ENCODE measurements at regions not wholly inside any gene's neighbourhood (a gene's known extent, or its start where the extent isn't known, plus 50 kb on each side); places are given as distances from the start of the nearest gene placed in this dataset.

DNA sequence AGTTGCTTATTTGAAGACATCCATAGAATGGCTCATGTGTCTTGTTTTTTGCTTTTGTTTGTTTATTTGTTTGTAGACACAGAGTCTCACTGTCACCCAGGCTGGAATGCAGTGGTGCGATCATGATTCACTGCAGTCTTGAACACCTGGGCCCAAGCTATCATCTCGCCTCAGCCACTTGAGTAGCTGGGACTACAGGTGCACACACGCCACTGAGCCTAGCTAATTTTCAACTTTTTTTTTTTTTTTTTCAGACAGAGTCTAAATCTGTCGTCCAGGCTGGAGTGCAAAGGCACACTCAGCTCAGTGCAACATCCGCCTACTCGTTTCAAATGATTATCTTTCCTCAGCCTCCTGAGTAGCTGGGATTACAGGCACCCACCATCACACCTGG, 83.3 kb upstream of the KLF6 start:
- H3K9me3 ChIP-seq (replicated peaks; ENCODE audit: control insufficient read depth, insufficient read depth, low read length) = no peaks in the 10 kb centered on the region
- FAIRE-seq (no peak), DNase-seq (ENCODE audit: low read depth, low spot score) (no peak)
- H3K27me3 ChIP-seq (ENCODE audit: control insufficient read depth in 2 of 2, insufficient read depth in 2 of 2, low read length in 2 of 2) = no peaks in the 10 kb centered on the region
- H3K36me3 ChIP-seq (ENCODE audit: control insufficient read depth in 2 of 2, extremely low read depth in 1 of 2, insufficient read depth in 2 of 2, low read length in 2 of 2) = no peaks in the 10 kb centered on the region
- H3K4me1 ChIP-seq (ENCODE audit: control insufficient read depth, extremely low read depth, insufficient read depth, low read length) = no peaks in the 10 kb centered on the region
- H3K9me1 ChIP-seq (replicated peaks; ENCODE audit: control insufficient read depth, extremely low read depth, insufficient read depth, low read length) = no peaks in the 10 kb centered on the region
- no peak overlapping the region for H3K4me3 ChIP-seq (replicated peaks in 1 of 3; ENCODE audit: insufficient read depth in 1 of 3, low read depth in 1 of 3, low read length in 3 of 3)
- H3K4me2 ChIP-seq (ENCODE audit: insufficient read depth, low read length) = no peak overlapping the region
- H4K20me1 ChIP-seq (replicated peaks; ENCODE audit: control insufficient read depth, extremely low read depth, insufficient read depth, low read length) = no peaks in the 10 kb centered on the region
- dilution Hi-C loops (cut with MboI; ENCODE audit: extremely low pct_ligation_motif_present, low sequenced_read_pairs) (no loop called here), intact Hi-C loops (cut with micrococcal nuclease) (no loop called here)
- H3K9ac ChIP-seq (replicated peaks; ENCODE audit: extremely low read depth, insufficient read depth, low read length) = no peak overlapping the region
- no TSS peak for BruUV-seq (replicated peaks)
- no peak overlapping the region for H2AFZ ChIP-seq (ENCODE audit: low read depth, low read length)
- ChIA-PET CTCF (no interaction called here), POLR2A (no interaction called here)
- no peaks in the 10 kb centered on the region for H3K79me2 ChIP-seq (ENCODE audit: control insufficient read depth, insufficient read depth, low read length)
- TF ChIP-seq POLR2A (IDR thresholded peaks at IDR 0.05; ENCODE audit: low read depth, low read length) = no peak
- no peak for TF ChIP-seq JUN (IDR thresholded peaks at IDR 0.05; ENCODE audit: borderline replicate concordance, insufficient read depth, insufficient read length, low read depth)
- TF ChIP-seq MYC (IDR thresholded peaks at IDR 0.05; ENCODE audit: low read depth, low read length) = no peak
- TF ChIP-seq POLR2AphosphoS5 (IDR thresholded peaks at IDR 0.05; ENCODE audit: insufficient read depth, low read depth, low read length) = no peak
- TF ChIP-seq, protein P1, sequence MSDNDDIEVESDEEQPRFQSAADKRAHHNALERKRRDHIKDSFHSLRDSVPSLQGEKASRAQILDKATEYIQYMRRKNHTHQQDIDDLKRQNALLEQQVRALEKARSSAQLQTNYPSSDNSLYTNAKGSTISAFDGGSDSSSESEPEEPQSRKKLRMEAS (IDR thresholded peaks at IDR 0.05; ENCODE audit: insufficient read depth, insufficient read length) = no peak
- TF ChIP-seq, protein P2, sequence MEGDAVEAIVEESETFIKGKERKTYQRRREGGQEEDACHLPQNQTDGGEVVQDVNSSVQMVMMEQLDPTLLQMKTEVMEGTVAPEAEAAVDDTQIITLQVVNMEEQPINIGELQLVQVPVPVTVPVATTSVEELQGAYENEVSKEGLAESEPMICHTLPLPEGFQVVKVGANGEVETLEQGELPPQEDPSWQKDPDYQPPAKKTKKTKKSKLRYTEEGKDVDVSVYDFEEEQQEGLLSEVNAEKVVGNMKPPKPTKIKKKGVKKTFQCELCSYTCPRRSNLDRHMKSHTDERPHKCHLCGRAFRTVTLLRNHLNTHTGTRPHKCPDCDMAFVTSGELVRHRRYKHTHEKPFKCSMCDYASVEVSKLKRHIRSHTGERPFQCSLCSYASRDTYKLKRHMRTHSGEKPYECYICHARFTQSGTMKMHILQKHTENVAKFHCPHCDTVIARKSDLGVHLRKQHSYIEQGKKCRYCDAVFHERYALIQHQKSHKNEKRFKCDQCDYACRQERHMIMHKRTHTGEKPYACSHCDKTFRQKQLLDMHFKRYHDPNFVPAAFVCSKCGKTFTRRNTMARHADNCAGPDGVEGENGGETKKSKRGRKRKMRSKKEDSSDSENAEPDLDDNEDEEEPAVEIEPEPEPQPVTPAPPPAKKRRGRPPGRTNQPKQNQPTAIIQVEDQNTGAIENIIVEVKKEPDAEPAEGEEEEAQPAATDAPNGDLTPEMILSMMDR (IDR thresholded peaks at IDR 0.05; ENCODE audit: extremely low read depth in 1 of 2, insufficient read depth in 1 of 2, low read depth in 1 of 2, low read length in 2 of 2) = no peak
- no peak for TF ChIP-seq GATA2 (IDR thresholded peaks at IDR 0.05; ENCODE audit: insufficient read depth, insufficient read length, low read depth, low read length)
- no peak for TF ChIP-seq FOS (IDR thresholded peaks at IDR 0.05; ENCODE audit: borderline replicate concordance, insufficient read depth, low read length)
- TF ChIP-seq EZH2 (IDR thresholded peaks at IDR 0.05; ENCODE audit: borderline replicate concordance, low read depth, low read length, severe bottlenecking) = no peak
- no peak overlapping the region for H3K27ac ChIP-seq (ENCODE audit: insufficient read depth, low read depth, low read length)
